ENCODE measurements at regions not wholly inside any gene's neighbourhood (a gene's known extent, or its start where the extent isn't known, plus 50 kb on each side); places are given as distances from the start of the nearest gene placed in this dataset.

- Histone ChIP-seq H3K27me3 (ENCODE audit: control insufficient read depth, insufficient read depth, low read length) (no peaks in the 10 kb centered on the region), H3K4me3 (ENCODE audit: low read length) (no peak overlapping the region), H3K36me3 (ENCODE audit: control insufficient read depth, insufficient read depth, low read length) (no peaks in the 10 kb centered on the region), H3K27ac (ENCODE audit: low read length) (no peak overlapping the region), H3K4me1 (ENCODE audit: control insufficient read depth, insufficient read depth, low read length) (no peaks in the 10 kb centered on the region), H3K9me3 (ENCODE audit: control insufficient read depth, low read depth, low read length) (no peaks in the 10 kb centered on the region)
- WGBS (ENCODE audit: insufficient coverage, low lambda C conversion rate) = 100% methylated on average over 1 of the region's 7 CpGs
- no peak for DNase-seq
These were observed 432.2 kb upstream of the ZNF507 start for GRCh38 chr19:31913103-31913661.

GRCh38 chr19:31930401-31930800, 415.0 kb upstream of the ZNF507 start:
- Histone ChIP-seq H3K27ac (ENCODE audit: low read length) (no peak overlapping the region), H3K4me1 (ENCODE audit: control insufficient read depth, insufficient read depth, low read length) (no peaks in the 10 kb centered on the region), H3K9me3 (ENCODE audit: control insufficient read depth, low read depth, low read length) (no peaks in the 10 kb centered on the region), H3K4me3 (ENCODE audit: low read length) (no peak overlapping the region), H3K36me3 (ENCODE audit: control insufficient read depth, insufficient read depth, low read length) (no peaks in the 10 kb centered on the region), H3K27me3 (ENCODE audit: control insufficient read depth, insufficient read depth, low read length) (no peaks in the 10 kb centered on the region)
- 94% methylated on average over 2 of the region's 2 CpGs for WGBS (ENCODE audit: insufficient coverage, low lambda C conversion rate)
- no peak for DNase-seq

- WGBS (ENCODE audit: insufficient coverage, low lambda C conversion rate) = no CpG with 5 or more reads among the region's 3 CpGs
- H3K27ac ChIP-seq (ENCODE audit: low read length) = no peak overlapping the region
- no peaks in the 10 kb centered on the region for H3K36me3 ChIP-seq (ENCODE audit: control insufficient read depth, insufficient read depth, low read length)
- no peak overlapping the region for H3K4me3 ChIP-seq (ENCODE audit: low read length)
- no peaks in the 10 kb centered on the region for H3K4me1 ChIP-seq (ENCODE audit: control insufficient read depth, insufficient read depth, low read length)
- H3K9me3 ChIP-seq (ENCODE audit: control insufficient read depth, low read depth, low read length) = no peaks in the 10 kb centered on the region
- H3K27me3 ChIP-seq (ENCODE audit: control insufficient read depth, insufficient read depth, low read length) = no peaks in the 10 kb centered on the region
- DNase-seq = no peak
These were observed 407.4 kb upstream of the ZNF507 start for GRCh38 chr19:31937983-31938382.

GRCh38 chr19:31938675-31939074, 406.7 kb upstream of the ZNF507 start:
- H3K27ac ChIP-seq (ENCODE audit: low read length) = no peak overlapping the region
- no peak for DNase-seq
- no CpG with 5 or more reads among the region's 5 CpGs for WGBS (ENCODE audit: insufficient coverage, low lambda C conversion rate)

GRCh38 chr19:31940396-31940795, 405.0 kb upstream of the ZNF507 start:
- no CpG with 5 or more reads among the region's 2 CpGs for WGBS (ENCODE audit: insufficient coverage, low lambda C conversion rate)
- no peak for DNase-seq
- no peaks in the 10 kb centered on the region for H3K4me1 ChIP-seq (ENCODE audit: control insufficient read depth, insufficient read depth, low read length)
- H3K4me3 ChIP-seq (ENCODE audit: low read length) = no peak overlapping the region
- no peaks in the 10 kb centered on the region for H3K36me3 ChIP-seq (ENCODE audit: control insufficient read depth, insufficient read depth, low read length)
- no peaks in the 10 kb centered on the region for H3K9me3 ChIP-seq (ENCODE audit: control insufficient read depth, low read depth, low read length)
- H3K27me3 ChIP-seq (ENCODE audit: control insufficient read depth, insufficient read depth, low read length) = peaks cover 3% of the 10 kb centered on the region
- no peak overlapping the region for H3K27ac ChIP-seq (ENCODE audit: low read length)

More at GRCh38 chr19:31938675-31939074, 406.7 kb upstream of the ZNF507 start:
- no peak overlapping the region for H3K4me3 ChIP-seq (ENCODE audit: low read length)
- peaks cover 3% of the 10 kb centered on the region for H3K27me3 ChIP-seq (ENCODE audit: control insufficient read depth, insufficient read depth, low read length)
- no peaks in the 10 kb centered on the region for H3K36me3 ChIP-seq (ENCODE audit: control insufficient read depth, insufficient read depth, low read length)
- H3K9me3 ChIP-seq (ENCODE audit: control insufficient read depth, low read depth, low read length) = no peaks in the 10 kb centered on the region
- no peaks in the 10 kb centered on the region for H3K4me1 ChIP-seq (ENCODE audit: control insufficient read depth, insufficient read depth, low read length)

GRCh38 chr19:31943191-31943661, 402.2 kb upstream of the ZNF507 start:
- no peak for DNase-seq
- Histone ChIP-seq H3K36me3 (ENCODE audit: control insufficient read depth, insufficient read depth, low read length) (no peaks in the 10 kb centered on the region), H3K4me3 (ENCODE audit: low read length) (no peak overlapping the region), H3K27ac (ENCODE audit: low read length) (no peak overlapping the region), H3K27me3 (ENCODE audit: control insufficient read depth, insufficient read depth, low read length) (peaks cover 3% of the 10 kb centered on the region), H3K9me3 (ENCODE audit: control insufficient read depth, low read depth, low read length) (no peaks in the 10 kb centered on the region), H3K4me1 (ENCODE audit: control insufficient read depth, insufficient read depth, low read length) (no peaks in the 10 kb centered on the region)
- no CpG with 5 or more reads among the region's 11 CpGs for WGBS (ENCODE audit: insufficient coverage, low lambda C conversion rate)

GRCh38 chr19:31943778-31944177, 401.6 kb upstream of the ZNF507 start:
- Histone ChIP-seq H3K9me3 (ENCODE audit: control insufficient read depth, low read depth, low read length) (no peaks in the 10 kb centered on the region), H3K27me3 (ENCODE audit: control insufficient read depth, insufficient read depth, low read length) (peaks cover 3% of the 10 kb centered on the region), H3K4me3 (ENCODE audit: low read length) (no peak overlapping the region), H3K27ac (ENCODE audit: low read length) (no peak overlapping the region), H3K36me3 (ENCODE audit: control insufficient read depth, insufficient read depth, low read length) (no peaks in the 10 kb centered on the region), H3K4me1 (ENCODE audit: control insufficient read depth, insufficient read depth, low read length) (no peaks in the 10 kb centered on the region)
- no CpG with 5 or more reads among the region's 11 CpGs for WGBS (ENCODE audit: insufficient coverage, low lambda C conversion rate)
- DNase-seq = no peak

GRCh38 chr19:31944326-31944725, 401.1 kb upstream of the ZNF507 start:
- no CpG with 5 or more reads among the region's 3 CpGs for WGBS (ENCODE audit: insufficient coverage, low lambda C conversion rate)
- Histone ChIP-seq H3K4me1 (ENCODE audit: control insufficient read depth, insufficient read depth, low read length) (no peaks in the 10 kb centered on the region), H3K4me3 (ENCODE audit: low read length) (no peak overlapping the region), H3K27ac (ENCODE audit: low read length) (no peak overlapping the region), H3K9me3 (ENCODE audit: control insufficient read depth, low read depth, low read length) (no peaks in the 10 kb centered on the region), H3K36me3 (ENCODE audit: control insufficient read depth, insufficient read depth, low read length) (no peaks in the 10 kb centered on the region), H3K27me3 (ENCODE audit: control insufficient read depth, insufficient read depth, low read length) (peaks cover 3% of the 10 kb centered on the region)
- DNase-seq = no peak

- no peak for DNase-seq
- no CpG with 5 or more reads among the region's 4 CpGs for WGBS (ENCODE audit: insufficient coverage, low lambda C conversion rate)
- no peak overlapping the region for H3K27ac ChIP-seq (ENCODE audit: low read length)
- no peaks in the 10 kb centered on the region for H3K4me1 ChIP-seq (ENCODE audit: control insufficient read depth, insufficient read depth, low read length)
- H3K36me3 ChIP-seq (ENCODE audit: control insufficient read depth, insufficient read depth, low read length) = no peaks in the 10 kb centered on the region
- no peaks in the 10 kb centered on the region for H3K9me3 ChIP-seq (ENCODE audit: control insufficient read depth, low read depth, low read length)
- H3K27me3 ChIP-seq (ENCODE audit: control insufficient read depth, insufficient read depth, low read length) = peaks cover 3% of the 10 kb centered on the region
- H3K4me3 ChIP-seq (ENCODE audit: low read length) = no peak overlapping the region
These were observed 398.9 kb upstream of the ZNF507 start for GRCh38 chr19:31946491-31946890.

GRCh38 chr19:31947436-31948115, 397.8 kb upstream of the ZNF507 start:
- Histone ChIP-seq H3K27me3 (ENCODE audit: control insufficient read depth, insufficient read depth, low read length) (peaks cover 3% of the 10 kb centered on the region), H3K4me3 (ENCODE audit: low read length) (no peak overlapping the region), H3K9me3 (ENCODE audit: control insufficient read depth, low read depth, low read length) (no peaks in the 10 kb centered on the region), H3K36me3 (ENCODE audit: control insufficient read depth, insufficient read depth, low read length) (no peaks in the 10 kb centered on the region), H3K27ac (ENCODE audit: low read length) (no peak overlapping the region), H3K4me1 (ENCODE audit: control insufficient read depth, insufficient read depth, low read length) (no peaks in the 10 kb centered on the region)
- no CpG with 5 or more reads among the region's 17 CpGs for WGBS (ENCODE audit: insufficient coverage, low lambda C conversion rate)
- DNase-seq = no peak

- no CpG with 5 or more reads among the region's 1 CpG for WGBS (ENCODE audit: insufficient coverage, low lambda C conversion rate)
These were observed 392.7 kb upstream of the ZNF507 start for GRCh38 chr19:31952693-31953092.

More at GRCh38 chr19:31952693-31953092, 392.7 kb upstream of the ZNF507 start:
- H3K4me1 ChIP-seq (ENCODE audit: control insufficient read depth, insufficient read depth, low read length) = no peaks in the 10 kb centered on the region
- H3K27me3 ChIP-seq (ENCODE audit: control insufficient read depth, insufficient read depth, low read length) = no peaks in the 10 kb centered on the region
- H3K4me3 ChIP-seq (ENCODE audit: low read length) = no peak overlapping the region
- H3K9me3 ChIP-seq (ENCODE audit: control insufficient read depth, low read depth, low read length) = no peaks in the 10 kb centered on the region
- DNase-seq = no peak
- no peaks in the 10 kb centered on the region for H3K36me3 ChIP-seq (ENCODE audit: control insufficient read depth, insufficient read depth, low read length)
- H3K27ac ChIP-seq (ENCODE audit: low read length) = no peak overlapping the region

All from large intestine (tissue), 3 donors.